ENCODE measurements at regions not wholly inside any gene's neighbourhood (a gene's known extent, or its start where the extent isn't known, plus 50 kb on each side); places are given as distances from the start of the nearest gene placed in this dataset.

GRCh38 chr11:17152306-17152705 lies 55.5 kb downstream of the PIK3C2A start:
- H3K4me1 ChIP-seq: peaks cover 3 to 72% (median 40%) of the 10 kb centered on the region in 6 donors
- no peaks in the 10 kb centered on the region for H3K27me3 ChIP-seq (replicated peaks in 1 of 7)
- H3K4me3 ChIP-seq: no peak overlapping the region
- H3K27ac ChIP-seq: peak overlapping the region in 3 of 8 donors; percentile 8 to 61 (median 53)
- intact Hi-C loops (cut with DNase I; ENCODE audit: low total_unique reads): no loop called here
- WGBS, 5 donors: 45 to 99% (median 94%) methylated on average over 1 of the region's 1 CpG
- TF ChIP-seq CTCF (IDR thresholded peaks at IDR 0.05 in 8 of 11, conservative IDR thresholded peaks at IDR 0.05 in 3 of 11): no peak
- TF ChIP-seq POLR2A (IDR thresholded peaks at IDR 0.05): no peak
- TF ChIP-seq POLR2AphosphoS5 (IDR thresholded peaks at IDR 0.05): no peak
- H3K36me3 ChIP-seq: peaks cover 0 to 61% (median 6%) of the 10 kb centered on the region in 6 donors
- no peak for DNase-seq
- no peaks in the 10 kb centered on the region for H3K9me3 ChIP-seq

- TF ChIP-seq CTCF (IDR thresholded peaks at IDR 0.05 in 8 of 11, conservative IDR thresholded peaks at IDR 0.05 in 3 of 11) (no peak), POLR2AphosphoS5 (IDR thresholded peaks at IDR 0.05) (no peak), POLR2A (IDR thresholded peaks at IDR 0.05) (no peak)
- WGBS, 5 donors: 97 to 100% (median 99%) methylated on average over 2 of the region's 2 CpGs
- DNase-seq: no peak
- Histone ChIP-seq H3K27me3 (replicated peaks in 1 of 7) (no peaks in the 10 kb centered on the region), H3K9me3 (no peaks in the 10 kb centered on the region), H3K4me1 (peaks cover 0 to 60% (median 34%) of the 10 kb centered on the region in 6 donors), H3K36me3 (peaks cover 0 to 75% (median 10%) of the 10 kb centered on the region in 6 donors), H3K4me3 (no peak overlapping the region), H3K27ac (no peak overlapping the region)
- intact Hi-C loops (cut with DNase I; ENCODE audit: low total_unique reads): no loop called here
Measured at GRCh38 chr11:17150521-17150920, 57.3 kb downstream of the PIK3C2A start.

- DNase-seq: no peak
- peaks cover 0 to 45% (median 23%) of the 10 kb centered on the region in 6 donors for H3K4me1 ChIP-seq
- TF ChIP-seq POLR2AphosphoS5 (IDR thresholded peaks at IDR 0.05): no peak
- no peak for TF ChIP-seq POLR2A (IDR thresholded peaks at IDR 0.05)
- no peak for TF ChIP-seq CTCF (IDR thresholded peaks at IDR 0.05 in 8 of 11, conservative IDR thresholded peaks at IDR 0.05 in 3 of 11)
- intact Hi-C loops (cut with DNase I; ENCODE audit: low total_unique reads): no loop called here
- peaks cover 0 to 75% (median 25%) of the 10 kb centered on the region in 6 donors for H3K36me3 ChIP-seq
- no peaks in the 10 kb centered on the region for H3K9me3 ChIP-seq
- H3K27me3 ChIP-seq (replicated peaks in 1 of 7): no peaks in the 10 kb centered on the region
- no peak overlapping the region for H3K27ac ChIP-seq
- no peak overlapping the region for H3K4me3 ChIP-seq
Measured at GRCh38 chr11:17148536-17148935, 59.2 kb downstream of the PIK3C2A start.

GRCh38 chr11:17145972-17146371 lies 61.8 kb downstream of the PIK3C2A start:
- peaks cover 0 to 82% (median 38%) of the 10 kb centered on the region in 6 donors for H3K36me3 ChIP-seq
- intact Hi-C loops (cut with DNase I; ENCODE audit: low total_unique reads): no loop called here
- peaks cover 0 to 22% (median 8%) of the 10 kb centered on the region in 6 donors for H3K4me1 ChIP-seq
- H3K9me3 ChIP-seq: no peaks in the 10 kb centered on the region
- TF ChIP-seq POLR2AphosphoS5 (IDR thresholded peaks at IDR 0.05): no peak
- no peak for TF ChIP-seq POLR2A (IDR thresholded peaks at IDR 0.05)
- TF ChIP-seq CTCF (IDR thresholded peaks at IDR 0.05 in 8 of 11, conservative IDR thresholded peaks at IDR 0.05 in 3 of 11): no peak
- no peak for DNase-seq
- H3K27ac ChIP-seq: no peak overlapping the region
- H3K27me3 ChIP-seq (replicated peaks in 1 of 7): no peaks in the 10 kb centered on the region
- no peak overlapping the region for H3K4me3 ChIP-seq

All from spleen (tissue), 11 donors.